Uterus (tissue), 2 donors: ENCODE measurements at regions not wholly inside any gene's neighbourhood (a gene's known extent, or its start where the extent isn't known, plus 50 kb on each side); places are given as distances from the start of the nearest gene placed in this dataset.

Source experiments
- CTCF ChIP-seq, 4 experiments: fragments of 200-600 bp in 2 of 4; fragments of 450-650 bp in 2 of 4; sonication (generic) in 2 of 4; IDR thresholded peaks; one replicate each; pipeline ENCODE4 v1.5.1; 2016 to 2019; ENCODE audit warnings: antibody characterized with exemption in 4 of 4, mild to moderate bottlenecking in 2 of 4, moderate library complexity in 1 of 4
- POLR2A ChIP-seq, 2 donors: fragments of 450-650 bp; IDR thresholded peaks; one replicate each; pipeline ENCODE4 v1.6.1; 2016; ENCODE audit warnings: antibody characterized with exemption in 2 of 2, mild to moderate bottlenecking in 1 of 2, moderate library complexity in 1 of 2

- TF ChIP-seq POLR2A (IDR thresholded peaks at IDR 0.05) (no peak), CTCF (IDR thresholded peaks at IDR 0.05) (no peak)
These were observed 445.7 kb downstream of the MRPL39 start for GRCh38 chr21:25161571-25161970.
